Stimulated activated naive CD8-positive, alpha-beta T cell treated with anti-CD3 and anti-CD28 coated beads, Interleukin-15, Interleukin-2, amounts not matched to agents 100 U/mL and 50 U/mL, for 24 hours (primary cell): ENCODE measurements at regions not wholly inside any gene's neighbourhood (a gene's known extent, or its start where the extent isn't known, plus 50 kb on each side); places are given as distances from the start of the nearest gene placed in this dataset.
"Not testable (repeated sequence)": the region's sequence is repeated elsewhere in the genome, so short reads cannot be mapped to it uniquely, and the experiment has no call there.

Experiments
- ATAC-seq: fragments of 150-1000 bp; cut with Tn5 transposase; one replicate; pipeline ENCODE4 v1.10.0; 2021
- DNase-seq: peaks from one replicate; pipeline ENCODE4 v3.0.0; 2021

DNA sequence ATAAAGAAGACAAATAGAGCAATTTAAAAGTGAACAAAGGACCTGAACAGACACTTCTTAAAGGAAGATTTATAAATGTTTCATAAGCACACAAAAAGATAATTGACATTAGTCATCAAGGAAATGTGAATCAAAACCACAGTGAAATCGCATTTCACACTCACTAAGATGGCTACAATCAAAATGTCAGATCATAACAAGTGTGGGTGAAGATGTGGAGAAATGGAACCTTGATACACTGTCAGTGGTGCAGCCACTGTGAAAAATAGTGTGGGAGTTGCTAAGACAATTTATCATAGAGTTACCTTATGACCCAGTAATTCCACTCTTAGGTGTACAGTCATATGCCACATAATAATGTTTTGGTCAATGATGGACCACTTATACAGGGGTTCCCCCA, 54.5 kb upstream of the HTR4 start:
- ATAC-seq = peak; percentile 99
- DNase-seq = peak; percentile 11

DNA sequence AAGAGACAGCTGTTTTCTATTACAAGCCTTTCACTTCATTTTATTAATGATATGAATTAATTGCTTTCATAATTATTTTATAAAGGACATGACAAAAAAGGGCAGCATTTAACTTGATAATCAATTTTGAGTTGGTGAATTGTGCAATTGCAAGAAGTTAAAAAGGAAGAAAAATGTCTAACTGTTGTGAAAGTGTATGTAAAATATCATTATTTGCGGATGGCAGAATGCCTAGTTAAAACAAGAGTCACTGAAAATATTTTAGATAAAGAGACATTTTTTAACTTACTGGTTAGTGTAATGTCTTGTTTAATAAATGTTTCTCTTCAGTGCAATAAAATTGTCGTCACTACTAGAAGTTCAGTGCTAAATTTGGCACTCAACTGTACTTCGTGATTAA, 57.6 kb upstream of the HTR4 start:
- no peak for DNase-seq
- ATAC-seq = no peak

DNA sequence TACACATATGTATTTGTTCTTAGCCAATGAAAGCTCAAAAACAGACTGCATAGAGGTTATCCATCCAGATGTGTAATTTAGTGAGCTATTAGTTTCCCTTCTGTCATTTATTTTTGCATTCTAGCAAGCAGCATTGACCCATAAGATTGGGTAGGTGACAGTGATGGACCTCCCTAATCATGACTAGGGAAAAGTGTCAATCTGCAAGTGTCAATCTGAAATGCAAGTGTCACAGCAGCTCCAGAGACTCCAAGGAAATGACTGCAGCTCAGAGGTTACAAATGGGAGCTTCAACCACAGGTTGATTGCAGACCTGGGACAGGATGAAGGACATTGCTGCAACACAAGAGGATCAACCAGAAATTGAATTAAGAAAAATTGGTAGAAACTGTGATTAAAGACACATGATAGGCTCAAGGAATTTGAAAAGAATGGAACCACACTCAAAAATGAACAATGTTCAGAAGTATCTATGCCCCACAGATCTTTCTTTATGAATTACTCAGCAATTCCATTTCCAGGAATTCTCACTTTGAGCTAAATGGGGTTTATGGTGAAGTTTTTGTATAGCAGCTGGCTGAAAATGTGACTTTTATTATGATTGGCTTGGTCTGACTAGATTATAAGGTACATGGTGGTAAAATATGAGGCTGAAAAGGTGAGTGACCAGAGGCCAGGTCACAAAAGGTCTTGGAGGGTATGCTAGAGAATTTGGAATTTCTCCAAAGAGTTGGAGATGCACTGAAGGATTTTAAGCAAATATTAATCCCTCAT, 59.6 kb upstream of the HTR4 start:
- DNase-seq (no peak), ATAC-seq (peak; percentile 35)

DNA sequence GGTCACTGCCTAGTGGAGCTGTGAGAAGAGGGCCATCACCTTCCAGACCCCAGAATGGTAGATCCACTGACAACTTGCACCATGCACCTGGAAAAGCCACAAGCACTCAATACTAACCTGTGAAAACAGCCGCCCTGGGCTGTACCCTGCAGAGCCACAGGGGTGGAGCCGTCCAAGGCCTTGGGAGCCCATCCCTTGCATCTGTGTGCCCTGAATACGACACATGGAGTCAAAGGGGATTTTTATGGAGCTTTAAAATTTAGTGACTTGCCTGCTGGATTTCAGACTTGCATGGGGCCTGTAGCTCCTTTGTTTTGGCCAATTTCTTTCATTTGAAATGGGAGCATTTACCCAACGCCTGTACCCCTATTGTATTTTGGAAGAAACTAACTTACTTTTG, 62.4 kb upstream of the HTR4 start:
- no peak for ATAC-seq
- DNase-seq = no peak

DNA sequence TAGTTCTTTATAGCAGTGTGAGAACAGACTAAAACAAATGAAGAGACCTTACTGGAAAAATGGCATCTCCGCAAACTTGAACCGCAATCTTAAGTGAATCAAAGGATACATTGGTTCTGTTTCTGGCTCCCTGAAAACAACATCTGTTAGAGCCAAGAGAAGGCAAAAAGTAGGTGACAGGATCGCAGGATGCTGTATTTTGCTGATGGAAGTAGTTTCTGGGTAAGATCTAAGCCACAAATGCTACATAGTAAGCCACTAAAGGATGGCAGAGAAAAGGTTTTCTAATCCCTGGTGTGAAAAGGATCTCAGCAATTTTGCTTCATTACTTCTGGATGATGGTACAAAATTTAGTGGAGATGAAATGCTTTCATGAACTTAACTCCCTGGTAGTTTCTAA, 63.3 kb upstream of the HTR4 start:
- ATAC-seq = no peak
- DNase-seq = no peak

DNA sequence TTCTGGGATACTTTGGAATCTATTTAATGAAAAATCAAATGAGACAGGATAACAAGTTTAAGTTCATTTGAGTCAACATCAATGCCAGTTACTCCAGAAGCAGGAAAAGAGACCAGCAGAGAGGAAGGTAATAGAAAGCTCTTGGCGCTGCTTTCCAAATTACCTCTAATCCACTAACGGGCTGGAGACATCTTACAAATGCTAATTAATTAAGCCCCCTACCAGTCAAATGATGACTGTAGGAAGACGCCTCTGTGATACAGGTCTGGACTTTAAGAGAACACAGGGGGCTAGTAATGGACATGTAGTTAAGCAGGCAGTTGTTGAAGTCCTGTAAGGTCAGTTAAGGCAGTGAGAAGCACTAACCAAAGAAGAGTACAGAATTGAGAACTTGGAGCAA, 65.3 kb upstream of the HTR4 start:
- DNase-seq (no peak), ATAC-seq (no peak)

DNA sequence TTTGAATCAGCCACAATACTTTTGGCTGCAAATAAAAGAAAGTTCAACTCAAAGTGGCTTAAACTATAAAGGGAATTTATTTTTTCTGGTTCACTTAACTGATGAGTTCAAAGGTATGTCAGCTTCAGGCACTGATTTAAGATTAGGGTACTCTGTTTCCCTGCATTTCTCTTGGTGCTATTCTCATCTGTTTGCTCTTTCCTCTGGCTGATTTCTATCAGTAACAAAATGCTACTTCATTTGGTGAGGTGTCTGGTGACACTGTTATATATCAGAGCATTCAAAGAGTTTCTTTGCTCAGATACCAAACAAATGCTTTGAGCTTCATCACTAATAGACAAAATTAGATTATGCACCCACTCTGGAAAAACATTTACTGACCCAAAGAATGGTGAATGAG, 65.9 kb upstream of the HTR4 start:
- ATAC-seq = no peak

DNA sequence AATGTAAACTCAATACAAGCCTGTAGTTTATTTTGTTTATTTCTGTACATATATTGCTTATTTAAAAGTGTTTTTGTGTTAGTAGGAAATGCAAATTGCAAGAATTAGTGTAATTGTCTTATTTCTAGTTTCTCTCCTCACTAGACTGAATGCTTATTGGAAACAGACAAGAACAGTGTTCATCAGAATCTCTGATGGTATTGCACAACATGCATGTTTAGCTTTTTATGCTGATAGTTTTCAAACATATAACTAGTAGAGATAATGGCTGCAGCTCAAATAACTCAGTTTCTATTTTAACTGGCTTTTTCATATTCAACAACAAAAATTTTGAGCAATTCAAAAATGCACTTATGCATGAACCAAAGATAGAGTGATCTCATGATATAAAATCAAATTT, 68.8 kb upstream of the HTR4 start:
- ATAC-seq = no peak

More for the DNA sequence above, 65.9 kb upstream of the HTR4 start:
- no peak for DNase-seq

DNA sequence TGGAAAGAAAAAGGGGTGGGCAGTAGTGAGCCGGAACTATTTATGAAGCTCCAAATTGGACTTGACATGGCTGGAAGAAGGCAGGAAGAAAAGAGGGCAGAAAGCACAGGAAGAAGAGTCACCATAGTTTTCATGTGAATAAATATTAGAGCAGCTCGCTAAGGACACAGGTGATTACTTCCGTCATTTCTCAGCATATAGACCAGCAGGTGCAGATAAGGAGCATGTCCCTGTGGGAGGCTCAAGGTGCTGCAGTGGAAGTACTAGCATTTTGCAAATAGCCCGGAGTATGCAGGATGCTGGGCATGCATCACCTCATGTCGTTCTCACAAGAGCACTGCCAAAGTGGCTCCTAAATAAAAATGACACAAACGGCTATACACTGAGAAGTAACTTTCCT, 71.3 kb upstream of the HTR4 start:
- ATAC-seq = no peak
- DNase-seq = no peak

More for the DNA sequence above, 68.8 kb upstream of the HTR4 start:
- DNase-seq = no peak

DNA sequence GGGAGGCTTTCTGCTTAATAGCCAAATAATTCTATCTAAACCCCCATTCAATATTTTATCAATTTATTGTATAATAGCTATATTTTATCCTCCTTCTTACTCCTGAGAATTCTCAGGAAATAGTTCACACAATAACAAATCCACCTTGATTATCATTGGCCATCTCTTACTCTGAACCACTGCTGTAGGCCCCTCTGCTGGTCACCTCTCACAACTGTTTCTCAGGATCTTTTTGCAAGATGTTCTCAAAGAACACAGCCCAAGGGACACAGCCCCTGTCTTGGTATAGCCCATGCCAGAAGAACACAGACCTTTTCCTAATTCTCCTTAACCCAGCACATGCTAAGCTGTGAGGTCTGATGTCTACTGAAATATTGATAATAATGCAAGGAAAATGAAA, 74.9 kb upstream of the HTR4 start:
- DNase-seq (no peak), ATAC-seq (no peak)

DNA sequence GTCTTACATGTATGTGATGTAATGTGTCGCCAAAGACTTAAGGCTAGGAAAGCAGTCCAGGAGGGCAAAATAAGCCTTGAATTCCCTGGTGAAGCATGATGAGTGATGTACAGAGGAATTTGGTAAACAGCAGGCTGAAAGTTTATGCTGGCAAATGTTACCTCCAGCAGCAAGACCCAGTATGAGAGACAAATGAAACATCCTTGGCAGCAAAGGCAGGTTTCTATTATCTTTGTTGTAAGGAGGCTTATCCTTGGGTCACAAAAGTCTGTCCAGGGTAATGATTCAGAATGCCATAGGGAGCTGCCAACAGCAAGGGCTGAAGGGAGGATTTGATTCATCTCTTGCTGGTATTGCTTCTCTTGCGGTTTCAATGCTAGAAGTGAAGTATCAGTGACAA, 75.9 kb upstream of the HTR4 start:
- ATAC-seq (no peak), DNase-seq (no peak)

DNA sequence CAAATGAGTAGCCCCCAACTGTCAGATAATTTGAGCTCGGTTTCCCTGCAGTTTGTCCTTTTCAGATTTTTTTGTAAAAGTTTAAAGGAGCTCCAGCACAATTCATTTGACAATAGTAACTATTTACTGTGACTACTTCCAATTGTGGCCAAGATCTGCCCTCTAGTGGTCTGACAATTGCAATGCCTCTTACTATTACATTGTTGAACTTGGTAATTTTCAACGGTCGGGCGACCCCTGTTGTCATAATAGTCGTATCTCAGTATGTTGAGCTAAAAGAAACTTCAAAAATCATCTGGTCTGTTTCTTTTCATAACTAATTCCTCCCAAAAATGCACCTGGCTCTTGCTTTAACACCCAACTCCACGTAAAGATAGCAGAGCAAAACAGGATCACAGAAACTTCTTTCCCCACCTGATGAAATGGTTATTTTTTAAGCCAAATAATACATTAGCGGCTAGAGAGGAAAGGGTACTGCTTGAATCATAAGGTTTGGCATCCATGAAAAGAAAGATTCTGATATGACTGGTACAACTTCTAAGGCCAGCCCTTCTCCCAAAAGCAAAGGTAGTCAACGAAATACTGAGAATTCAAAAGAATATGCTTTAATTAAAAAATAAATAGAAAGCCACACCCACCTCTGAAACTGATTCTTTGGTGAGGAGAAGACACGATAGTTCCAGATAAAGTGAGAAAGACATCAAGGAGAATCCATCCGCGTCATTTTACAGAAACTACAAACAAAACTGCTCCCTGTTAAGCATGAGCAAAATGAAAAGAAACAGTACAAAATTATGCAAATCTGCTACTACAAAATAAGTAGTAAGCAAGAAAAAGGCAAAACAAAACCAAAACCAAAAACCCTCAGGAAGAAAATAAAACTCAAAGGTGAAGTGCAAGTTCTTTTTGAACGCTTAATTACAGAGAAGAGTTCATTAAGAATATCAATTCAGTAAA, 76.9 kb upstream of the HTR4 start:
- DNase-seq (peak; percentile 71), ATAC-seq (peak; percentile 91)

DNA sequence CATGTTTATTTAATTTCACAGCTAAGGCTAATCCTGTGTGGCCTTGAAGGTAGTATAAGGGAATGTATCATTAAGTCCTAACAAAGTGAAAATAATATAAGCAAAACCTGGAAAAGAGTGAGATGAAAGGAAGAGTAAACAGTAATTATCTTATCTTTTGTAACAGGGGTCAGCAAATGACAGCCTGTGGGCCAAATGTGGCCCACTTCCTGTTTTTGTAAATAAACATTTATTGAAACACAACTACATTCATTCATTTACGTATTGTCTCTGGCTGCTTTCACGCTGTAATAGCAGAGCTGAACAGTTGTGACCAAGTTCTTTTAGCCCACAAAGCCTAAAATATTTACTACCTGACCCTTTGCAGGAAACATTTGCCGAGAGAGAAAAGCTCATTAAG, 78.4 kb upstream of the HTR4 start:
- no peak for ATAC-seq
- no peak for DNase-seq

DNA sequence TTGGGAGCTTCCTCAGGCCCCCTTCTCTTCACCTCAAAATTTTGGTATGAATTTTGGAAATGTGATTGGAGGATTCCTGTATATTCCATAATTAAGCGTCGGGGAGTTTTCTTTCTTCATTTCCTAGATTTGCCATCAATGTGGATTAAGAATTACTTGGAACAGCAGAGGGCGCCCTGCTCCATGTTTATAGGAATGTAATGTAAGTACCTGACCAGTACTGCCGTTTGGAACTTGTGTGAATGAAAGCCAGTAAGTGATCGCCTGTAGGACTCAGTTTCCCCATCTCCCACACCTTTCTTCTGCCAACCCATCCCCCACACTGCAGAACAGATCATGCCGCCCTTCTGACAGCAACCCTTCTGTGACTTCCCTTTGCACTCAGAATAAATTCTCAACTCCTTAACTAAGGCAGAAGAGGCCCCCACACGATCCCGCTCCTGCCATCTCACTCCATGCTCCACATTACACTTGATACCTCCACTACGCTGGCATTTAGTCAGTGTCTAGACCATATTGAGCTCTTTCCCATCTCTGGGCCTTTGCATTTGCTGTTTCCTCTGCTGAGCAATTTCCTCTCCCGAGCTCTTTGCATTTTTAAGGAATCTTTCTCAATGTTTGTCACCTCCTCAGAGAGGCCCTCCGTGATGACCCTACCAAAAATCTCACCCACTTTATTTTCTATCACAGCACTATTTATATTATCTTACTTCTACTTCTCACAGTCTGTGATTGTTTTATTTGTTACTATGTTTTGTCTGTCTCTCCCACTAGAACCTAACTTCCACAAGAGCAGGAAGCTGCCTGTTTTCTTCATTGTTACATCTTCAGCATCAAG, 79.5 kb upstream of the HTR4 start:
- ATAC-seq (no peak), DNase-seq (peak; percentile 80)

DNA sequence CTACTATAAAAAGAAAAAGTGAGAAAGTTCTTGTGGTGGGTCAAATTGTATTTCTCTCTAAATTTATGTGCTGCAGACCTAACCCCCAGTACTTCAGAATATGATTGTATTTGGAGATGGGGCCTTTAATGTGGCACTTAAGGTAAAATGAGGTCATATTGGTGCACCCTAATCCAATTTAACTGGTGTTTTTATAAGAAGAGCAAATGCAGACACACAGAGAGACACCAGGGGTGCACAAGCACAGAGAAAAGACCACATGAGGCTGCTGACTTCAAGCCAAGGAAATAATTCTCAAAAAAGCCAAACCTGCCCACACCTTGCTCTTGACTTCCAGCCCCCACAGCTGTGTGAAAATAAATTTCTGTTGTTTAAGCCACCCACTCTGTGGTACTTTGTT, 80.2 kb upstream of the HTR4 start:
- ATAC-seq (no peak), DNase-seq (no peak)

DNA sequence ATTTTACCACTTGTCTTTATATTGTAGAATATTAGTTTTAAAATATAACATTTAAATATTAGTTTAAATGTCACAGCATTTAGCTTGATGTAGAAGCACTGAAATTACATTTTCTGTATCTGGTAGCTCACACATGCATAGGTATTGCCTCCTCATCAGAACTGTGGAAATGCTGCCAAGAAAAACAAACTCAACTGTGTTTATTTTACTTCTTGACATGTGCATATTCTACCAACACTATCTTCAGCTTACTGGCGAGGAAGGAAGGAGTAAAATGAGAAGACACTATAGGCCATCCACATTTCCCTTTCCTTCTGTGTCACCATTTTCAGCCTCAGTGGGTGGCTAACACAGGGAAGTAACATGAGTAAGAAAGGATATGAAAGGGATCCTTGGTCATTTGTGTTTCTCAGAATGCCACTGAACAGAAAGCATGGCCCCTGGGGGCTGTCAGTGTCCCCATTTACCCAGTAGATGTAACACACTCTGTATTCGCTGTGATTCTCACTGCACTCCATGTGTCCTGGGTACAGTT, 81.0 kb upstream of the HTR4 start:
- ATAC-seq = no peak
- no peak for DNase-seq

DNA sequence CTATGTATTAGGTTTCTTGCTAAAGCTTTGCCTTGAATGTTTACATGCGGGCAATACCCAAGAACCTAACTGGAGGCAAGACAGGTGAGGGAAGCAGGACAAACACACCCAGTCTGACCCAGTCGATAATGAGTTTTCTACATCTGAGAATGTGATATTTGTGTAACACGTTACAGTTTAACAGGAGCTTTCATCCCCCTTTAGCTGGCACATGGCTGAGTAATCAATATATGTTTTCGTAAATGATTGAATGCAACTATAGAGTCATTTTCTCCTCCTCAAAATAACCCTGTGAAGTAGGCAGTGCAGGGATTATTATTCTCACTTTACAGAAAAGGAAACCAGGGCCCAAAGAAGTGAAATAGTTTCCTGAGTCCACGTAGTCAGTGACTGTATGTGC, 84.7 kb upstream of the HTR4 start:
- DNase-seq (no peak), ATAC-seq (no peak)

DNA sequence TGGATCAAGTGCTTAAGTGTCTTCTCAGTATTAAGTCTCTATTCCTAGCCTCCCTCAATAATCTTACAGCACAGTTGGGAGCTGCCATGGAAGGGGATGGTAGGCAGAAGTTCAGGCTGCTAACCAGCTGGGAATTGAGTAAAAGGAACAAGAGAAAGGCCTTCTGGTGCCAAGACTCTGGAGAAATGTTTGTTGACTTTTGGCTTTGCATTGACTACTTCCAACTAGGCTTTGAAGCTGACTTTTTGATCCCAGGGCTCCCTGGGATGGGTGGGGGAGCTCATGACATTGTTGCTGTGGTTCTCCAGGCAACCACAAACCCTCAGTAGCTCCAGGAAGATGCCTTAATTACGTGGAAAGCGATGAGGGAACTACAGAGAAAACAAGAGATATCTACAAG, 85.2 kb upstream of the HTR4 start:
- no peak for DNase-seq
- no peak for ATAC-seq

DNA sequence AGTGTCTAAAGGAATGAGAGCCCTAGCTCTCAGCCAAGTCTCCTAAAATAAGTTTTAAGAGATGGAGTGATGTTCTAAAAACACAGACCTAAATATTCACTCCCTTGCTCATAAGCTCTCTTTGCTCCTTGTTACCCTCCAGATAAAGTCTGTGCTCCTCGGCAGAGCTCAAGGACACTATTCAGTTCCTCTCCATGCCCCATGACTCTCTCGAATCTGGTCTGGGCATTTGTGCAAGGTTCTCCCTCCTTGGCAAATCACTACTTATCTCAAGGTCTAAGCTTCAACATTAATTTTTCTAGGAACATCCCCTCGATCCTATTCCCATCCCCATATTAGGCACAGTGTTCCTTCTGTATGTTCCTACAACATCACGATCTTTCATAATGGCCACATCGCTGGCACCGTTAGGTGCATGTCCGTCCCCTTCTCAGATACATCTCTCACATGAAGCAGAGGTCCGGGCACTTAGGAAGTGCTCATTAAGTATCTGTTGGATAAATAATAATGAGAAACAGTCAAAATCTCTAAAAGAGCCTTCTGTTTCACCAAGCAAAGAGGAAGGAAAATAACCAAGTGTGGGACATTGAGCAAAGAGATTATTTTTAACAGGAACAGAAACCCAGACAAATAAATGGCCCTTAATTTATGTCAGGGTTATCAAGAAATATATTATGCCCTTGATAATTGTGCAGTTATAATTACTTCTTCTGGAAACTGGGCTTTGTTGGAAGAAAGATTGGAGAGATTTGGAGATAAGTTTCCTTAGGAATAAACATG, 85.9 kb upstream of the HTR4 start:
- no peak for ATAC-seq
- DNase-seq = no peak

DNA sequence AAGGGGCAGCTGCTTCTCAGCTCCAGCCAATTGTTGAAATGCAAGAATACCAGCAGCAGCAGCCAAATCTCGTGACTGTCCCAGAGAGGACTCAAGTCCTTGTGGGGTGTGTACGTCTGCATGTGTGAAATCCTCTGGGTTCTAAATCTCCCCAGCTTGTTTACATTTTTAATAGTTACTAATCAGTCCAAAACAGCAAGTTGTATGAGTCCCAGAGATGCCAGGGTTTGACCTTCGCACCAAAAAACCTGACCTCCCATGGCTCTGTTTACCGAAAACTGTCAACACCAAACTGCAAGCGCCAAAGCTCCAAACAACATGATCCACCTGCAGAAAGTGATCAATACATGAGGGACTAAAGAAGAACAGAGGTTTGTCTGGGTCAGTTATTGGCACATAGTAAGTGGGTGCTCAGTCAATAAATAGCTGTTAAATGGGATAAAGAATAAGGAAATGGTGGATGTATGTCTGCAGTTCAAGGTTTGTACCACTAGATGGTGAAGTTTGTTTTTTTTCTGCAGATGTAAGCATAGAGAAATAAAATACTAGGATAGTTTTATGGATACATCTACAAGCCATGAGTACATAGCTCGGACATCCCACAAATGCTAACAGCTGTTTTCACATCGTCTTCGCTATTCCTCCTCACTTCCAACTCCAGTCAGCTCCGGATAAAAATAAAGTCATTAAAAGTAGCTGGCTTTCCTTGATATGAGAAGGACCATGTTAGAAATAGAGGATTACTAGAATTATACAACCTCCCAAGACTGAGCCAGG, 85.3 kb upstream of the ADRB2 start:
- no peak for DNase-seq
- no peak for ATAC-seq

DNA sequence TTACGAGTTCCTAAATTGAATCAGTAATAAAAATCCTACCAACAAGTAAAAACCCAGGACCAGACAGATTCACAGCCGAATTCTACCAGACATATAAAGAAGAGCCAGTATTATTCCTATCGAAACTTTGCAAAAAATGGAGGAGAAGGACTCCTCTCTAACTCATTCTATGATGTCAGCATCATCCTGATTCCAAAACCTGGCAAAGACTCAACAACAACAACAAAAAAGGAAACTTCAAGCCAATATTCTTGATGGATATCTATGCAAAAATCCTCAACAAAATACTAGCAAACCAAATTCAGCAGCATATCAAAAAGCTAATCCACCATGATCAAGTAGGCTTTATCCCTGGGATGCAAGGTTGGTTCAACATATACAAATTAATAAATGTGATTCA, 84.6 kb upstream of the ADRB2 start:
- DNase-seq, ATAC-seq: not testable (repeated sequence)
